Loucy (cell line): ENCODE measurements at regions not wholly inside any gene's neighbourhood (a gene's known extent, or its start where the extent isn't known, plus 50 kb on each side); places are given as distances from the start of the nearest gene placed in this dataset.

ENCODE experiments used
- H2AFZ ChIP-seq: fragments of 200-600 bp; sonication (generic); 2 replicates; pipeline ENCODE4 v1.6.0; 2016; ENCODE audit warnings: antibody characterized with exemption, mild to moderate bottlenecking, low read length, moderate library complexity
- H3F3A ChIP-seq: fragments of 200-600 bp; 2 replicates; pipeline ENCODE4 v1.6.0; 2016; ENCODE audit warnings: antibody characterized with exemption, low read depth, mild to moderate bottlenecking
- H3K27me3 ChIP-seq: fragments of 200-600 bp; sonication (generic); 2 replicates; pipeline ENCODE4 v1.6.1; 2014; ENCODE audit warnings: low read length, mild to moderate bottlenecking; ENCODE audit not compliant: insufficient read depth, poor library complexity, severe bottlenecking
- H3K36me3 ChIP-seq: fragments of 200-600 bp; sonication (generic); 2 replicates; pipeline ENCODE4 v1.6.1; 2016; ENCODE audit warnings: low read length; ENCODE audit not compliant: insufficient read depth
- H3K4me1 ChIP-seq: fragments of 200-600 bp; sonication (generic); 2 replicates; pipeline ENCODE4 v1.5.1; 2014; ENCODE audit warnings: low read length, mild to moderate bottlenecking; ENCODE audit not compliant: insufficient read depth, poor library complexity, severe bottlenecking
- H3K4me2 ChIP-seq: fragments of 200-600 bp; sonication (generic); 2 replicates; pipeline ENCODE4 v1.6.0; 2014; ENCODE audit warnings: antibody characterized with exemption, low read length, low read depth, mild to moderate bottlenecking; ENCODE audit not compliant: poor library complexity, severe bottlenecking
- H3K4me3 ChIP-seq: fragments of 200-600 bp; sonication (generic); 2 replicates; pipeline ENCODE4 v1.5.1; 2014; ENCODE audit warnings: low read length, mild to moderate bottlenecking, mixed read lengths; ENCODE audit not compliant: poor library complexity, severe bottlenecking
- H3K79me2 ChIP-seq: fragments of 200-600 bp; sonication (generic); 2 replicates; pipeline ENCODE4 v1.6.1; 2014; ENCODE audit warnings: low read length; ENCODE audit not compliant: insufficient read depth
- H3K9ac ChIP-seq: fragments of 200-600 bp; sonication (generic); 2 replicates; pipeline ENCODE4 v1.6.0; 2014; ENCODE audit warnings: mild to moderate bottlenecking, low read depth, low read length, moderate library complexity; ENCODE audit not compliant: poor library complexity, severe bottlenecking
- H3K9me2 ChIP-seq: fragments of 200-600 bp; sonication (generic); replicated peaks from 2 replicates; pipeline ENCODE4 v1.6.1; 2016; ENCODE audit warnings: low read depth, low read length, mixed read lengths
- H3K9me3 ChIP-seq: fragments of 200-600 bp; sonication (generic); 2 replicates; pipeline ENCODE4 v1.6.1; 2014; ENCODE audit warnings: mild to moderate bottlenecking, antibody characterized with exemption, low read length, low read depth; ENCODE audit not compliant: insufficient read depth
- H4K20me1 ChIP-seq: fragments of 200-600 bp; sonication (generic); 2 replicates; pipeline ENCODE4 v1.6.0; 2014; ENCODE audit warnings: antibody characterized with exemption, low read length, mild to moderate bottlenecking; ENCODE audit not compliant: insufficient read depth, poor library complexity, severe bottlenecking
- EZH2phosphoT487 ChIP-seq: fragments of 200-600 bp; IDR thresholded peaks from 2 replicates; pipeline ENCODE4 v1.6.1; 2018; ENCODE audit warnings: antibody characterized with exemption, mild to moderate bottlenecking, moderate library complexity, borderline replicate concordance
- TF ChIP-seq, protein P1 (sequence below): fragments of 200-600 bp; sonication (generic); conservative IDR thresholded peaks from 2 replicates; pipeline ENCODE4 v1.5.1; 2014; ENCODE audit warnings: mild to moderate bottlenecking, antibody characterized with exemption, low read length

DNA sequence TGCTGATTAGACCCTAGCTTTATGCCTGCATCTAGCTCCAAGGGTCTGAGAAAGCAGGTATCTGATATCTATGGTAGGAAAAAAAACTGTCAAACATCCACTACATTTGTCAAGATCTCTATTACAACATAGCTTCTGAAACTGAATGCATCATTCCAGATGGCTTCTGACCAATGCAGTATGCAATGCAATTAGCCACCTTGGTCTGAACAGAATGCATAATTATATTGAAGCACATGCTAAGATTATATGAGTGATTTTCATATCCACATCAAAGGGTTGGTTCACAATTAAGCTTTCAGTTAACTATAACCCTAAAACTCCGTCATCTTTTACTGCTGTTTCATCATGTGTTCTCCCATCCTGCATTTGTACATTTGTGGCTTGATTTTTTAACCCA lies 271.4 kb downstream of the POLR1F start:
- Histone ChIP-seq H3K4me2 (no peak overlapping the region), H3K4me1 (peaks cover 20% of the 10 kb centered on the region), H3K9me3 (no peaks in the 10 kb centered on the region), H2AFZ (no peak overlapping the region), H3K27me3 (no peaks in the 10 kb centered on the region), H3K9me2 (no peaks in the 10 kb centered on the region), H3K36me3 (no peaks in the 10 kb centered on the region), H4K20me1 (no peaks in the 10 kb centered on the region), H3F3A (no peaks in the 10 kb centered on the region), H3K9ac (no peak overlapping the region), H3K4me3 (no peak overlapping the region), H3K79me2 (no peaks in the 10 kb centered on the region)
- TF ChIP-seq, protein P1, sequence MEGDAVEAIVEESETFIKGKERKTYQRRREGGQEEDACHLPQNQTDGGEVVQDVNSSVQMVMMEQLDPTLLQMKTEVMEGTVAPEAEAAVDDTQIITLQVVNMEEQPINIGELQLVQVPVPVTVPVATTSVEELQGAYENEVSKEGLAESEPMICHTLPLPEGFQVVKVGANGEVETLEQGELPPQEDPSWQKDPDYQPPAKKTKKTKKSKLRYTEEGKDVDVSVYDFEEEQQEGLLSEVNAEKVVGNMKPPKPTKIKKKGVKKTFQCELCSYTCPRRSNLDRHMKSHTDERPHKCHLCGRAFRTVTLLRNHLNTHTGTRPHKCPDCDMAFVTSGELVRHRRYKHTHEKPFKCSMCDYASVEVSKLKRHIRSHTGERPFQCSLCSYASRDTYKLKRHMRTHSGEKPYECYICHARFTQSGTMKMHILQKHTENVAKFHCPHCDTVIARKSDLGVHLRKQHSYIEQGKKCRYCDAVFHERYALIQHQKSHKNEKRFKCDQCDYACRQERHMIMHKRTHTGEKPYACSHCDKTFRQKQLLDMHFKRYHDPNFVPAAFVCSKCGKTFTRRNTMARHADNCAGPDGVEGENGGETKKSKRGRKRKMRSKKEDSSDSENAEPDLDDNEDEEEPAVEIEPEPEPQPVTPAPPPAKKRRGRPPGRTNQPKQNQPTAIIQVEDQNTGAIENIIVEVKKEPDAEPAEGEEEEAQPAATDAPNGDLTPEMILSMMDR = no peak
- no peak for TF ChIP-seq EZH2phosphoT487

DNA sequence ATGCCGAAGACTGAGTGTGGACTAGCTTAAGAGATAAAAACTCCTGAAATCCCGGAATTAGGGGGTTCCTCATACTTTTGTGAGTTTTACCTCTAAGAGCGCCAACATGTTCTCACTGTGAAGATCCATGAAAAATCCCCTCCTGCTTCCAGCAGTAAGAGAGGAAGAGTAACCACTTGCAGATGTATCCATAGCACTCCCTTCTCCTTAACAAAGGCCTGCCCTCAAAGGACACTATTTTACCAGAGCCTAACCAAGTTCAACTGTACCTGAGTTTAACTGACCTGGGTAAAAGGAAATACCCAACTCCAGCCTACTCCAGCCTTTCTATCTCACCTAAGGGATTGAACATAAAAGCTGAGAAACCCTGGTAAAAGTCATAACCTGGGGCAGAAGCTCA lies 280.9 kb downstream of the POLR1F start:
- no peaks in the 10 kb centered on the region for H3K79me2 ChIP-seq
- no peak overlapping the region for H3K4me3 ChIP-seq
- H3K9me2 ChIP-seq = no peaks in the 10 kb centered on the region
- H3K27me3 ChIP-seq = no peaks in the 10 kb centered on the region
- peaks cover 4% of the 10 kb centered on the region for H3K4me1 ChIP-seq
- H4K20me1 ChIP-seq = no peaks in the 10 kb centered on the region
- no peaks in the 10 kb centered on the region for H3F3A ChIP-seq
- 0 out of 2 replicates have a peak overlapping the region, but pooled peaks have one; percentile 6 for H2AFZ ChIP-seq
- H3K9me3 ChIP-seq = no peaks in the 10 kb centered on the region
- H3K9ac ChIP-seq = no peak overlapping the region
- no peaks in the 10 kb centered on the region for H3K36me3 ChIP-seq
- TF ChIP-seq, protein P1 = no peak
- TF ChIP-seq EZH2phosphoT487 = no peak
- H3K4me2 ChIP-seq = no peak overlapping the region

DNA sequence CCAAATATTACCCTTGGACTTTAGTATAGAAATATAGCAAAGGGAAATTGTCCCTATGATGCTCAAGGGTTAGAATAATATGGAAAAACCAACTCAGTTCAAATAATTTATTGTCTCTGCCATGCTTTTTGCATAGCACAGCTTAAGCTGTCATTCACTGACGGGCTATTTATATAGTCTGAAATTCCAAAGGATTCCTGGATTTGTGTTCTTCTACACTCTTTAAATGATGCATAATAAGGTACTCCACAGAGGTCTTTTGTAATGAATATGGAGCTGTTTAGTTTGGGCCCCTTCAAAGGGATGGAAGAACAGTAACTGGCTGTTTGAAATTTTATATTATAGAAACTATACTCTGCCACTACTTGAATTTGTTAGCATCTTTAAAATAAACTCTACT lies 276.6 kb upstream of the FERD3L start:
- TF ChIP-seq, protein P1 = no peak
- no peak for TF ChIP-seq EZH2phosphoT487
- Histone ChIP-seq H2AFZ (no peak overlapping the region), H3K4me1 (peaks cover 23% of the 10 kb centered on the region), H4K20me1 (no peaks in the 10 kb centered on the region), H3K27me3 (no peaks in the 10 kb centered on the region), H3K9ac (no peak overlapping the region), H3K36me3 (no peaks in the 10 kb centered on the region), H3K4me2 (no peak overlapping the region), H3K9me2 (no peaks in the 10 kb centered on the region), H3K79me2 (no peaks in the 10 kb centered on the region), H3K9me3 (no peaks in the 10 kb centered on the region; the same call in 1 of the 2 replicates), H3F3A (no peaks in the 10 kb centered on the region), H3K4me3 (no peak overlapping the region)
